ENCODE measurements at regions not wholly inside any gene's neighbourhood (a gene's known extent, or its start where the extent isn't known, plus 50 kb on each side); places are given as distances from the start of the nearest gene placed in this dataset.
A peak's percentile ranks its signal among the peaks of the same experiment; 100 is the strongest.

DNA sequence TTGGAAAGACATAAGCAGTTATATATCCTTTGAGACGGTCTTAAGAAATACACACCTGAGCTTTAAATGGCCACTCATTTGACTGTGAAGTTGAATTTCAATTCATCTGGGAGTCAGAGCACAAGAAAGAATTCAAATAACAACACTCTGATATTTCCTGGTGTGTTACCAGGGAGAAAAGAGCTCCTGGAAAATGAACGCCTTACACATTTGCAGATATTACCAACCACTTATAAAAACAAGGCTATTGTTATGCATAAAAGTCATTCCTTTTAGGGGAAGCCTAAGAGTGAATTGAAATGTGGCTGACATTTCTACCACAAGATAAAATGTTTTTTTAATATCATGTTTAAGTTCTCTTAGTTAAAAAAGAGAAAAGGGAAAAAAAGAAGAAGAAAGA lies 229.2 kb upstream of the PLEKHG7 start:
- ATAC-seq: no peak
- DNase-seq: no peak
- Histone ChIP-seq H3K27me3 (ENCODE audit: control insufficient read depth, insufficient read depth) (no peaks in the 10 kb centered on the region), H3K27ac (ENCODE audit: low read length) (no peak overlapping the region), H3K9me3 (ENCODE audit: control insufficient read depth, low read length) (no peaks in the 10 kb centered on the region), H3K4me3 (ENCODE audit: low read length) (no peak overlapping the region), H3K4me1 (ENCODE audit: control insufficient read depth, insufficient read depth, low read length) (no peaks in the 10 kb centered on the region)
- intact Hi-C loops (cut with DNase I): no loop called here
- whole genome bisulfite sequencing: 87% methylated on average over 2 of the region's 2 CpGs

DNA sequence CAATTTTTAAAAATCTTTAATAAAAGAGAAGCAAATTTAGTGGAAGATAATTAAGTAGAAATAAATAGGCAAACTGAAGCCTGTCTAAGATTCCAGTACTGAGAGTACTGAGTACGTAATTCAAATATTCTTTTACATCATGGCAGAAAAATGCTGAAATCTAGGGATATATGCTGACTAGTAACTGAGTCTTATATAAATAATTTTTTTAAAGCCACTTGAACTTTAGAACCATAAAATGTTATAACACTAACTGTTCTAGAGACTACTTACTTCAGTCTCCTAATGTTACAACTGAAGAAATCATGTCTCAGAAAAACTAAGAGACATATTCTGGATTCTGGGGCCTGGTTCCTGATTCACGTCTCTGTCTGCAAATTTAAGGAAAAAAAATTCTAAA lies 230.6 kb upstream of the PLEKHG7 start:
- intact Hi-C loops (cut with DNase I): no loop called here
- ATAC-seq (no peak), DNase-seq (no peak)
- Histone ChIP-seq H3K27me3 (ENCODE audit: control insufficient read depth, insufficient read depth) (no peaks in the 10 kb centered on the region), H3K9me3 (ENCODE audit: control insufficient read depth, low read length) (no peaks in the 10 kb centered on the region), H3K4me1 (ENCODE audit: control insufficient read depth, insufficient read depth, low read length) (peaks cover 2% of the 10 kb centered on the region), H3K27ac (ENCODE audit: low read length) (no peak overlapping the region), H3K4me3 (ENCODE audit: low read length) (no peak overlapping the region)
- 97% methylated on average over 2 of the region's 2 CpGs for WGBS

DNA sequence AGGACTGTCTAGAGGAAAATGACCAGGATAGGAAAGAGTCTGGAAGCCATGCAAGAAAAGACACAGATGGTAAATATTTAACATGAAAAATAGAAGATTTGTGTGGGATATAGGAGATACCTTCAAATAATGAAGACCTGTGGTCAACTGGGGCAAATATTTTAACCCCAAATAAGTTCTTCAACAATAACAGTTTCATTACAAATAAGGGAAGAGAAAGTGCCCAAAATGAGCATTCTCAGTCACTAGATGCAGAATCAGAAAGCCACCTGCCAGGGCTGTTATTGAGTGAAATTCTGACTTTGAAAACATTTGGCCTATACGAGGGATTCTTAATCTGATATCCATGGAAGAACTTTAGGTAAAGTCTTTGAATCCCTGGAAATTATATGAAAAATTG lies 231.2 kb upstream of the PLEKHG7 start:
- ATAC-seq: no peak
- H3K27ac ChIP-seq (ENCODE audit: low read length): no peak overlapping the region
- 96% methylated on average over 1 of the region's 1 CpG for WGBS
- H3K9me3 ChIP-seq (ENCODE audit: control insufficient read depth, low read length): no peaks in the 10 kb centered on the region
- no peak for DNase-seq
- intact Hi-C loops (cut with DNase I): no loop called here
- no peak overlapping the region for H3K4me3 ChIP-seq (ENCODE audit: low read length)
- peaks cover 4% of the 10 kb centered on the region for H3K4me1 ChIP-seq (ENCODE audit: control insufficient read depth, insufficient read depth, low read length)
- H3K27me3 ChIP-seq (ENCODE audit: control insufficient read depth, insufficient read depth): no peaks in the 10 kb centered on the region

DNA sequence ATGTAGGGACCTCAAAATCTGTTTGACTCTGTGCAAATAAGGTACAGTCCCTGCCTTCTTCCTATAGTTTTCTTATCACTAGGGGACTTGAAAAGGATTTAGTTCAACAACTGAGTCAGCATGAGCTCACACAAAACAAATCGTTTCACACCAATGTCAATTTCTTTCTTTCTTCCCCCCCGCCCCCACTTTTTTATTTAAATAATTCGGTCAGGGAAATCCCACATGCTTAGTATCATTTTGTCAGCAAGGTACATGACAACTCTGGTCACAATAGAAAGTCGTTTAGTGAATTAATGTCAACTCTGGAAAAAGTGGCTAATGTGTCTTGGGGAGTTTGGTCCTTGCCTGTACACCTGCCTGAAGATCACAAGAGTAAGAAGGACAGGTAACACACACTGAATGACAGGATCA lies 232.2 kb upstream of the PLEKHG7 start:
- no peak overlapping the region for H3K27ac ChIP-seq (ENCODE audit: low read length)
- no peaks in the 10 kb centered on the region for H3K27me3 ChIP-seq (ENCODE audit: control insufficient read depth, insufficient read depth)
- 90% methylated on average over 4 of the region's 4 CpGs for WGBS
- ATAC-seq: no peak
- H3K4me3 ChIP-seq (ENCODE audit: low read length): no peak overlapping the region
- intact Hi-C loops (cut with DNase I): no loop called here
- DNase-seq: no peak
- no peaks in the 10 kb centered on the region for H3K9me3 ChIP-seq (ENCODE audit: control insufficient read depth, low read length)
- H3K4me1 ChIP-seq (ENCODE audit: control insufficient read depth, insufficient read depth, low read length): peaks cover 7% of the 10 kb centered on the region

DNA sequence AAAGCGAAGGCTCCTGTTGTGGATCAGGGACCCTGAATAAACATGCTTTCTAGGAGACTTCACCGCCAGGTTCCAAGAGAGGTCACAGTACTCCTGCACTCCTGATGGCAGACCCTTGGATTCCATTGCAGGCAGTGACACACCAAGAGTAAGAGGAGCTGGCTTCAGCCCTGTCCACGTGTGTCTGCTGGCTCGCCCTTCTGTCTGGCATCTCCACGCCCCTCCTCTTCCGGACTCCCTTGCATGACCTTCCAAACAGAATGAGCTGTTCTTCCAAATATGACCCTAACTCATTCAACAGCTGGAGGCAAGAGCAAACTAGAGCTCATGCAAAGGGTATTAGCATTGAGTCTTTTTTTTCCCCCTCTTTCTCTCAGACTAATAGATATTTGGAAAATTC lies 233.0 kb upstream of the PLEKHG7 start:
- H3K27me3 ChIP-seq (ENCODE audit: control insufficient read depth, insufficient read depth): no peaks in the 10 kb centered on the region
- DNase-seq (peak; percentile 62 to 85 (median 83)), ATAC-seq (peak; percentile 91 to 95)
- no peak overlapping the region for H3K4me3 ChIP-seq (ENCODE audit: low read length)
- peaks cover 7% of the 10 kb centered on the region for H3K4me1 ChIP-seq (ENCODE audit: control insufficient read depth, insufficient read depth, low read length)
- no peaks in the 10 kb centered on the region for H3K9me3 ChIP-seq (ENCODE audit: control insufficient read depth, low read length)
- 45% methylated on average over 6 of the region's 6 CpGs for WGBS
- H3K27ac ChIP-seq (ENCODE audit: low read length): no peak overlapping the region
- intact Hi-C loops (cut with DNase I): loop anchor here in 1 of 4 donors (5.0 to 10.0 kb wide), 2 partner anchors 55 to 82 kb away; no protein-coding TSS in a partner anchor

DNA sequence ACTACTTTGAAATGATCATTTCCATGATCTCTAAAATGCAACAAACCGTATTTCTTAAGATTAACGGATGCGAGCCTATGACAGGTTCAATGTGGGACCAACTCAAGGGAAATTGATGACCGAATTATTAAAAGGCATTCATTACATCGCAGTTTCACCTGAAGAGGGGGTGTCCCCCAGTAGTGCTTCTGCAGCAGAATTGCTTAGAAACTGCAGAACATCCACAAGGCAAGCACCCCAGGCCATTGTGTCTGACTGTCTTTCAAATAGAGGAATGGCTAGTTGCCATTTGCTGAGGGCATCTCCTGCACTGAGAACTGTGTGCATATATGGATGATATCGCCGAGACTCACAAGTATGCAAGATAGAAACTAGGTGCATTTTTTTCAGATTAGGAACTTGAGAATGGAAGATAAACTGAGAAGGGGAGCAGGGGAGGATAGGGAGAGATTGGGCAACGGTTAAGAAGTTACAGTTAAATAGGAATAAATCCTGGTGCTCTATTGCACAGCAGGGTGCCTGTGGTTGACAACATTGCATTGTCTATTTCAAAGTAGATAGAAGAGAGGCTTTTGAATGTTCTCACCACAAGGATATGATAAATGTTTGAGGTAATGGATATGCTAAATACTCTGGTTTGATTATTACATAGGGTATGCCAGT lies 234.3 kb upstream of the PLEKHG7 start:
- Histone ChIP-seq H3K27me3 (ENCODE audit: control insufficient read depth, insufficient read depth) (no peaks in the 10 kb centered on the region), H3K4me1 (ENCODE audit: control insufficient read depth, insufficient read depth, low read length) (peaks cover 7% of the 10 kb centered on the region), H3K27ac (ENCODE audit: low read length) (no peak overlapping the region), H3K4me3 (ENCODE audit: low read length) (no peak overlapping the region), H3K9me3 (ENCODE audit: control insufficient read depth, low read length) (no peaks in the 10 kb centered on the region)
- DNase-seq: no peak
- WGBS: 86% methylated on average over 8 of the region's 8 CpGs
- no peak for ATAC-seq
- intact Hi-C loops (cut with DNase I): loop anchor here in 1 of 4 donors (5.0 to 10.0 kb wide), 2 partner anchors 54 to 84 kb away; no protein-coding TSS in a partner anchor

DNA sequence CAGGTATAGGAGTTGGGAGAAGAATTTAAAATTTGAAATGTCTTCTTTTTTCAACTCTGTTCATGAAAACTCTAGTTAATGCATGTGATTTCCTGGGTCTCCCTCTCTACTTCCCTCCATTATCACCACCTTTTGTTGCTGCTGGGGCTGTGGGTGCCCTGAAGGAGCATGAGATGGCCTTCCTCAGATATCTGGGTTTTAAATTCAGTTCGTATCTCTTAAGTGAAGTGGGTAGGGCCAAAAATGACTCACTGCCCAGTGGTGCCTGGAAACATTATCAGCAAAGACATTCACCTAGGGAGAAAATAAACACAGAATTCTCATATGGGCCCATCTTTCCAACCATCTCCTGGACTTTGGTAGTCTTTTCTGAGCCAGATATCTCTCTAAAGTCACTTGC lies 234.9 kb upstream of the PLEKHG7 start:
- Histone ChIP-seq H3K4me1 (ENCODE audit: control insufficient read depth, insufficient read depth, low read length) (peaks cover 7% of the 10 kb centered on the region), H3K9me3 (ENCODE audit: control insufficient read depth, low read length) (no peaks in the 10 kb centered on the region), H3K27me3 (ENCODE audit: control insufficient read depth, insufficient read depth) (no peaks in the 10 kb centered on the region), H3K4me3 (ENCODE audit: low read length) (no peak overlapping the region), H3K27ac (ENCODE audit: low read length) (peak overlapping the region; percentile 62)
- ATAC-seq (peak in 1 of 2 donors; percentile 23), DNase-seq (no peak)
- intact Hi-C loops (cut with DNase I): loop anchor here in 1 of 4 donors (5.0 to 10.0 kb wide), 2 partner anchors 53 to 84 kb away; no protein-coding TSS in a partner anchor
- WGBS: 42% methylated on average over 1 of the region's 1 CpG

DNA sequence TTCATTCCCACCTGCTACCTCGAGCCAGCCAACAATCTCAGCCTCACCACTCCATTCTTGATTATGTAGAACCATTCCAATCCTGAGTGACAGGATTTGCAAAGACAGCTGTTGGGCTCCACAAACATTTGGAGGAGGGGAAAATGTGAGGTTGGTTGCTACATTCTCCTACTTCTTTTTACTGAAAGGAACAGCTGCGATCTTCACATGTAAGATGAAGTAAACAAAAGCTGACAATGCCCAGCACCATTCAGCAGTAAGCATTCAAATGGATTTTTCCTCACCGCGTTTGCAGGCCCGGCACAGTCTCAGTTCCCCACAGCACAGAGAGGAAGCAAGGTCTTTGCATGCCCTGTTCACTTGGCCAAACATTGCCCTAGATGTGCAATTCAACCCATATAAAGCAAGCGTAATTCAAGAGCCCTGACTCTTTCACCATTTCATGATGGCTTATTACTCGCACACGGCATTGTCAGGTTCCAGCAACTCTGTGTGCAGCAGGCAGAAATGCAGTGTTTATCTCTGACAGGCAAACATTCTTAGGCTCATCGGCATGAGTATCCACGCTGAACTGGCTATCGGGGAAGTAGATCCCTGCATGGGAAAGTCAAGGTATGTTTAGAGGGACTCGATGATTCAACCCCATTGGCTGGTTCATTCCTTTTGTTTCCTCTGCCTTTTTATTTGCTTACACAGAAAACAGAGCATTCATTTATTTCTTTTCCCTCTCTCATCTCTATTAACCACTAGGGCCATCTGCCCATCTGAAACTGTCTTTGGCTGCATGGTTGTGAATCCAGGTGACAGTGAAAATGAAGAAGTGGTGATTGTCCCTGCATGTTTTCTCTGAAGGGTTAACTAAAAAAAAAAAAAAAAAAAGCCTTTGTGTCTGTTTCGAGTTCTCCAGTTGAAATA lies 236.1 kb upstream of the PLEKHG7 start:
- 63% methylated on average over 13 of the region's 13 CpGs for WGBS
- Histone ChIP-seq H3K27ac (ENCODE audit: low read length) (peak overlapping the region; percentile 92), H3K4me1 (ENCODE audit: control insufficient read depth, insufficient read depth, low read length) (peaks cover 7% of the 10 kb centered on the region), H3K9me3 (ENCODE audit: control insufficient read depth, low read length) (no peaks in the 10 kb centered on the region), H3K4me3 (ENCODE audit: low read length) (peak overlapping the region; percentile 13), H3K27me3 (ENCODE audit: control insufficient read depth, insufficient read depth) (no peaks in the 10 kb centered on the region)
- peak in 1 of 3 donors; percentile 53 for DNase-seq
- ATAC-seq: peak; percentile 18 to 24
- intact Hi-C loops (cut with DNase I): loop anchor here in 1 of 4 donors (5.0 to 10.0 kb wide), 2 partner anchors 52 to 86 kb away; no protein-coding TSS in a partner anchor

DNA sequence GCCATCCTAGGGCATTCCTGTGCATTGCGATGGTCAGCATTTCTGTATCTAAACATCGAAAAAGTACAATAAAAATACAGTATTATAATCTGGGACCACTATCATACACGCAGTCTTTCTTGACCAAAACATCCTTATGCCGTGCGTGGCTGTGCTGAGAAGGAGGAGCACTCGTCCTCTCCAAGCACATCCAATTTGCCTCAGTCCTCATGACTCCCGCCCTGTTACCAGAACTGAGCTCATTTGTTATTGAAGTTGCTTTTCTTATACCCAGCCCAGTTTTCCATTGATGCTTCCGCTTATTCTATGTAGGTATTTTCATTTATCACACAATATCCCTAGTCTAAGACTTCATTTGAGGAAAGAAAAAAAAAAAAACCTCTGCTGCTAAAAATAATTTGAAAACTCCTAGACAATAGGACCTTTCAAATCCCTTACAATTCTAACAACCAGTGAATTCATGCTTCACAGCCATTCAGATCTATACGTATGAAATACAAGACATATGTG lies 236.9 kb upstream of the PLEKHG7 start:
- Histone ChIP-seq H3K4me3 (ENCODE audit: low read length) (no peak overlapping the region), H3K4me1 (ENCODE audit: control insufficient read depth, insufficient read depth, low read length) (peaks cover 7% of the 10 kb centered on the region)

DNA sequence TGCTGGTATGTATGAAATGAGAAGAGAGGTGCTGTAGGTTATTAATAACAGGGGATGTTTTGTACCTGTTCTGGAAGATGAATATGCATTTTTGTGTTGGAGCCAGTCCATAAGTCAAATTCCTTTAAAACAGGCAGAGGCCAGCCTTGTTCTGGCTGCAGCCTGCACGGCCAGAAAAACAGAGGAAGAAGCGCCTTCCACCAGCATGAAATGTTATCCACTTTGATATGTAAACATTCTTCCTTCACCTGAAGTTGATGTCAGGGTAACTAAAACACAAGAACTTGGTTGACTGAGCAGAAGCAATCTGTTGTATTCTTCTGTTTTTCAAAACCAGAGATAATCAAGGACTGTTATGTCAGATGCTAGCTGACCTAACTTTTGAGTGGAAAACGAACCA lies 237.9 kb upstream of the PLEKHG7 start:
- ATAC-seq: no peak
- Histone ChIP-seq H3K27ac (ENCODE audit: low read length) (no peak overlapping the region), H3K9me3 (ENCODE audit: control insufficient read depth, low read length) (no peaks in the 10 kb centered on the region), H3K4me1 (ENCODE audit: control insufficient read depth, insufficient read depth, low read length) (peaks cover 7% of the 10 kb centered on the region), H3K27me3 (ENCODE audit: control insufficient read depth, insufficient read depth) (no peaks in the 10 kb centered on the region), H3K4me3 (ENCODE audit: low read length) (no peak overlapping the region)
- DNase-seq: no peak
- 66% methylated on average over 3 of the region's 3 CpGs for WGBS
- intact Hi-C loops (cut with DNase I): loop anchor here in 1 of 4 donors (5.0 to 10.0 kb wide), 2 partner anchors 50 to 87 kb away; no protein-coding TSS in a partner anchor

More for the DNA sequence above, 236.9 kb upstream of the PLEKHG7 start:
- DNase-seq (no peak), ATAC-seq (no peak)
- H3K27me3 ChIP-seq (ENCODE audit: control insufficient read depth, insufficient read depth): no peaks in the 10 kb centered on the region
- WGBS: 94% methylated on average over 9 of the region's 9 CpGs
- no peak overlapping the region for H3K27ac ChIP-seq (ENCODE audit: low read length)
- intact Hi-C loops (cut with DNase I): loop anchor here in 1 of 4 donors (5.0 to 10.0 kb wide), 2 partner anchors 51 to 86 kb away; no protein-coding TSS in a partner anchor
- no peaks in the 10 kb centered on the region for H3K9me3 ChIP-seq (ENCODE audit: control insufficient read depth, low read length)

All from right cardiac atrium (tissue), 5 donors.